Right lobe of liver (tissue), 4 donors: ENCODE measurements at regions not wholly inside any gene's neighbourhood (a gene's known extent, or its start where the extent isn't known, plus 50 kb on each side); places are given as distances from the start of the nearest gene placed in this dataset.

Experiments used
- POLR2A ChIP-seq: fragments of 450-650 bp; IDR thresholded peaks from one replicate; pipeline ENCODE4 v1.6.1; 2017; ENCODE audit warnings: antibody characterized with exemption, mild to moderate bottlenecking
- TF ChIP-seq, protein P1 (sequence below), 4 donors: fragments of 200-600 bp in 3 of 4; fragments of 450-650 bp in 1 of 4; IDR thresholded peaks; one replicate each; pipeline versions ENCODE4 v1.5.1 to v1.8.0; 2016 to 2022; ENCODE audit warnings: antibody characterized with exemption in 4 of 4, mild to moderate bottlenecking in 2 of 4
- donor health status: DM: no; HTN: no; CAD: no.
- donor health status: DM: no; HTN: no; CAD: no.
- donor health status: DM: no; HTN: yes; CAD: no.

DNA sequence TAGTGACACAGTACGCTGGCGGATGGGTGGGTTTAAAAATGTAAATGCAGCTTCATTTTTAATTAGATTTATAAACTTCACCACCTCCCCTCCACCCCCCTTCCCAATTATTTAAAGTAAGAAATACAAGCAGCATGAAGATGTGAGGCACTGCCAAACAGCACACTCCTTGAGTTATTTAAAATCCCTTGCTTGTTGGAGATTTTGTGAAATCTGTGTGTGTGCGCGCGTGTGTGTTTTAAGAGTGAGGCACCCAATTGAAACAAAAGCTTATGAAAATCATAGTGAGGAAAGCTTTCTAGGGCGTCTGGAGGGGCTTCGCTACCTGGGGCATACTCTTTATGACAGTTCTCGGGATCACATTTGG is 219.6 kb upstream of the IRX3 start:
- TF ChIP-seq, protein P1, sequence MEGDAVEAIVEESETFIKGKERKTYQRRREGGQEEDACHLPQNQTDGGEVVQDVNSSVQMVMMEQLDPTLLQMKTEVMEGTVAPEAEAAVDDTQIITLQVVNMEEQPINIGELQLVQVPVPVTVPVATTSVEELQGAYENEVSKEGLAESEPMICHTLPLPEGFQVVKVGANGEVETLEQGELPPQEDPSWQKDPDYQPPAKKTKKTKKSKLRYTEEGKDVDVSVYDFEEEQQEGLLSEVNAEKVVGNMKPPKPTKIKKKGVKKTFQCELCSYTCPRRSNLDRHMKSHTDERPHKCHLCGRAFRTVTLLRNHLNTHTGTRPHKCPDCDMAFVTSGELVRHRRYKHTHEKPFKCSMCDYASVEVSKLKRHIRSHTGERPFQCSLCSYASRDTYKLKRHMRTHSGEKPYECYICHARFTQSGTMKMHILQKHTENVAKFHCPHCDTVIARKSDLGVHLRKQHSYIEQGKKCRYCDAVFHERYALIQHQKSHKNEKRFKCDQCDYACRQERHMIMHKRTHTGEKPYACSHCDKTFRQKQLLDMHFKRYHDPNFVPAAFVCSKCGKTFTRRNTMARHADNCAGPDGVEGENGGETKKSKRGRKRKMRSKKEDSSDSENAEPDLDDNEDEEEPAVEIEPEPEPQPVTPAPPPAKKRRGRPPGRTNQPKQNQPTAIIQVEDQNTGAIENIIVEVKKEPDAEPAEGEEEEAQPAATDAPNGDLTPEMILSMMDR (IDR thresholded peaks at IDR 0.05): no peak
- TF ChIP-seq POLR2A: no peak
